HCT116 (cell line): ENCODE measurements at regions not wholly inside any gene's neighbourhood (a gene's known extent, or its start where the extent isn't known, plus 50 kb on each side); places are given as distances from the start of the nearest gene placed in this dataset.

ENCODE experiments used
- ATAC-seq: fragments of 200-7000 bp; cut with Tn5 transposase; 2 replicates; pipeline ENCODE4 v1.9.1; 2020; ENCODE audit warnings: mild to moderate bottlenecking, moderate library complexity
- BruUV-seq: library from RNA; stranded (reverse); fragments of 400-500 nt; replicated peaks from 2 replicates; lab custom pipeline; 2021; lab: Mats Ljungman, UMichigan
- CTCF ChIA-PET: fragments of 300-600 bp; sonication (Branson Sonifier 250); formaldehyde crosslinking; loops from one replicate; lab custom pipeline; 2021; ENCODE audit warnings: antibody characterized with exemption; lab: Charles Lee
- POLR2A ChIA-PET: fragments of 300-600, 350-600 bp; sonication (Branson Sonifier 250); formaldehyde crosslinking; loops from one replicate; lab custom pipeline; 2021; ENCODE audit warnings: antibody characterized with exemption; lab: Charles Lee
- RAD21 ChIA-PET, 2 experiments: fragments of 300-600 bp; sonication (Branson Sonifier 250); formaldehyde crosslinking; loops; one replicate each; lab custom pipeline; 2023; ENCODE audit warnings: low total read pairs in 2 of 2; ENCODE audit not compliant: uncharacterized antibody in 2 of 2, unreplicated experiment in 2 of 2, low non-redundant PET in 1 of 2; lab: Charles Lee
- DNase-seq: peaks from one replicate; pipeline ENCODE4 v3.0.0-alpha.2; 2010; ENCODE audit warnings: low read depth, low spot score
- H2AFZ ChIP-seq: fragments of 200-600 bp; shearing (Covaris generic), sonication (generic); 2 replicates; pipeline ENCODE4 v1.6.1; 2017; ENCODE audit warnings: low read depth, mixed run types, mixed read lengths, antibody characterized with exemption, low read length; ENCODE audit not compliant: poor library complexity, severe bottlenecking
- H3K27ac ChIP-seq: 2 replicates; pipeline ENCODE4 v1.5.1; 2012; ENCODE audit warnings: low read depth, low read length
- H3K27me3 ChIP-seq: fragments of 200-600 bp; sonication (generic); 2 replicates; pipeline ENCODE4 v1.6.1; 2016; ENCODE audit warnings: mixed run types, low read length, mixed read lengths; ENCODE audit not compliant: insufficient read depth
- H3K36me3 ChIP-seq, 2 experiments: fragments of 200-500 bp in 1 of 2; fragments of 200-600 bp in 1 of 2; sonication (Bioruptor generic) in 1 of 2; sonication (generic) in 1 of 2; 2 replicates each; pipeline versions ENCODE4 v1.5.1 to v1.6.1; 2014 to 2016; ENCODE audit warnings: low read length in 2 of 2, inconsistent platforms in 1 of 2, mixed read lengths in 1 of 2, mixed run types in 1 of 2; ENCODE audit not compliant: insufficient read depth in 2 of 2, control insufficient read depth in 1 of 2
- H3K4me1 ChIP-seq, 2 experiments: fragments of 200-600 bp in 1 of 2; sonication (generic) in 1 of 2; 2 replicates each; pipeline versions ENCODE4 v1.5.1 to v1.6.1; 2012 to 2017; ENCODE audit warnings: low read length in 2 of 2, inconsistent platforms in 1 of 2, mild to moderate bottlenecking in 1 of 2, mixed read lengths in 1 of 2, mixed run types in 1 of 2, moderate library complexity in 1 of 2; ENCODE audit not compliant: insufficient read depth in 2 of 2, control insufficient read depth in 1 of 2
- H3K4me2 ChIP-seq: fragments of 200-600 bp; sonication (generic); 2 replicates; pipeline ENCODE4 v1.6.1; 2017; ENCODE audit warnings: mixed run types, low read length, mixed read lengths
- H3K4me3 ChIP-seq, 2 experiments: fragments of 200-600 bp in 1 of 2; sonication (generic) in 1 of 2; replicated peaks in 1 of 2; 2 replicates each; pipeline ENCODE4 v1.5.1; 2011 to 2016; ENCODE audit warnings: low read length in 2 of 2, control low read depth in 1 of 2, low read depth in 1 of 2, mild to moderate bottlenecking in 1 of 2, mixed read lengths in 1 of 2, mixed run types in 1 of 2
- H3K79me2 ChIP-seq: fragments of 200-600 bp; sonication (generic); 2 replicates; pipeline ENCODE4 v1.6.1; 2017; ENCODE audit warnings: mild to moderate bottlenecking, mixed run types, low read length, moderate library complexity, mixed read lengths; ENCODE audit not compliant: insufficient read depth
- H3K9ac ChIP-seq: fragments of 200-600 bp; sonication (generic); 2 replicates; pipeline ENCODE4 v1.6.1; 2016; ENCODE audit warnings: low read length, mixed read lengths
- H3K9me2 ChIP-seq: fragments of 200-600 bp; sonication (generic), shearing (Covaris generic); 2 replicates; pipeline ENCODE4 v1.6.1; 2017; ENCODE audit warnings: mixed run types, mild to moderate bottlenecking, moderate library complexity; ENCODE audit not compliant: insufficient read depth
- H3K9me3 ChIP-seq, 2 experiments: fragments of 200-500 bp in 1 of 2; fragments of 200-600 bp in 1 of 2; sonication (Bioruptor generic) in 1 of 2; sonication (generic) in 1 of 2; 2 replicates each; pipeline ENCODE4 v1.6.1; 2014 to 2017; ENCODE audit warnings: low read length in 2 of 2, mixed read lengths in 2 of 2, inconsistent platforms in 1 of 2, low read depth in 1 of 2, mild to moderate bottlenecking in 1 of 2, mixed run types in 1 of 2, moderate library complexity in 1 of 2; ENCODE audit not compliant: control insufficient read depth in 1 of 2, insufficient read depth in 1 of 2
- H4K20me1 ChIP-seq: fragments of 200-600 bp; sonication (generic), shearing (Covaris generic); 2 replicates; pipeline ENCODE4 v1.6.1; 2017; ENCODE audit warnings: mixed run types, mild to moderate bottlenecking, moderate library complexity; ENCODE audit not compliant: insufficient read depth
- CBX3 ChIP-seq: IDR thresholded peaks from 2 replicates; pipeline ENCODE4 v1.6.1; 2012; ENCODE audit warnings: low read depth
- CEBPB ChIP-seq: IDR thresholded peaks from 2 replicates; pipeline ENCODE4 v1.6.1; 2012; ENCODE audit warnings: low read depth
- EZH2 ChIP-seq: fragments of 200-600 bp; sonication (generic); IDR thresholded peaks from 2 replicates; pipeline ENCODE4 v1.6.1; 2017; ENCODE audit warnings: antibody characterized with exemption, mixed run types
- EZH2phosphoT487 ChIP-seq: fragments of 200-600 bp; IDR thresholded peaks from 2 replicates; pipeline ENCODE4 v1.6.1; 2018; ENCODE audit warnings: antibody characterized with exemption, borderline replicate concordance
- FOSL1 ChIP-seq: IDR thresholded peaks from 2 replicates; pipeline ENCODE4 v1.6.1; 2012; ENCODE audit warnings: low read depth
- JUND ChIP-seq: IDR thresholded peaks from 2 replicates; pipeline ENCODE4 v1.6.1; 2012
- POLR2A ChIP-seq: IDR thresholded peaks from 2 replicates; pipeline ENCODE4 v1.7.0; 2011; ENCODE audit warnings: borderline replicate concordance; ENCODE audit not compliant: insufficient read depth, insufficient read length; ENCODE audit errors: extremely low read depth
- POLR2AphosphoS5 ChIP-seq: IDR thresholded peaks from 2 replicates; pipeline ENCODE4 v1.6.1; 2011; ENCODE audit warnings: mild to moderate bottlenecking, low read depth, low read length, moderate library complexity
- RAD21 ChIP-seq: IDR thresholded peaks from 2 replicates; pipeline ENCODE4 v1.6.1; 2012; ENCODE audit warnings: low read depth, mild to moderate bottlenecking
- SIN3A ChIP-seq: IDR thresholded peaks from 2 replicates; pipeline ENCODE4 v1.6.1; 2012; ENCODE audit warnings: low read depth
- SP1 ChIP-seq: IDR thresholded peaks from 2 replicates; pipeline ENCODE4 v1.6.1; 2012; ENCODE audit warnings: low read depth
- SRF ChIP-seq: IDR thresholded peaks from 2 replicates; pipeline ENCODE4 v1.6.1; 2012; ENCODE audit warnings: low read depth
- TCF7L2 ChIP-seq: IDR thresholded peaks from 2 replicates; pipeline ENCODE4 v1.7.0; 2011; ENCODE audit warnings: borderline replicate concordance, inconsistent platforms; ENCODE audit not compliant: insufficient read depth, insufficient read length; ENCODE audit errors: extremely low read depth
- ZFX ChIP-seq: fragments of 450-650 bp; IDR thresholded peaks from 2 replicates; pipeline ENCODE4 v1.6.1; 2017
- ZNF274 ChIP-seq: fragments of 200-500 bp; sonication (Bioruptor generic); IDR thresholded peaks from 2 replicates; pipeline ENCODE4 v1.6.1; 2014; ENCODE audit warnings: mild to moderate bottlenecking, low read depth, low read length, inconsistent platforms
- intact Hi-C: fragments of 100-400 bp; cut with micrococcal nuclease; formaldehyde crosslinking; loops from 2 replicates; pipeline ENCODE4 v1.10.0; 2022
- TF ChIP-seq, protein P1 (sequence below): IDR thresholded peaks from 2 replicates; pipeline ENCODE4 v1.6.1; 2011; ENCODE audit warnings: mild to moderate bottlenecking, low read length, moderate library complexity; ENCODE audit not compliant: insufficient replicate concordance; ENCODE audit errors: extremely low read depth
- TF ChIP-seq, protein P2 (sequence below): IDR thresholded peaks from 2 replicates; pipeline ENCODE4 v1.6.1; 2012
- TF ChIP-seq, protein P3 (sequence below): IDR thresholded peaks from 2 replicates; pipeline ENCODE4 v1.6.1; 2012; ENCODE audit warnings: low read depth
- TF ChIP-seq, protein P4 (sequence below): IDR thresholded peaks from 2 replicates; pipeline ENCODE4 v1.6.1; 2012
- TF ChIP-seq, protein P5 (sequence below), 3 experiments: fragments of 200-600 bp in 1 of 3; sonication (generic) in 1 of 3; IDR thresholded peaks in 2 of 3; conservative IDR thresholded peaks in 1 of 3; 2 replicates each; pipeline ENCODE4 v1.5.1; 2012 to 2017; ENCODE audit warnings: low read depth in 2 of 3, low read length in 2 of 3, antibody characterized with exemption in 1 of 3, borderline replicate concordance in 1 of 3, control low read depth in 1 of 3, mild to moderate bottlenecking in 1 of 3, mixed read lengths in 1 of 3, mixed run types in 1 of 3, moderate library complexity in 1 of 3; ENCODE audit not compliant: insufficient read depth in 1 of 3

DNA sequence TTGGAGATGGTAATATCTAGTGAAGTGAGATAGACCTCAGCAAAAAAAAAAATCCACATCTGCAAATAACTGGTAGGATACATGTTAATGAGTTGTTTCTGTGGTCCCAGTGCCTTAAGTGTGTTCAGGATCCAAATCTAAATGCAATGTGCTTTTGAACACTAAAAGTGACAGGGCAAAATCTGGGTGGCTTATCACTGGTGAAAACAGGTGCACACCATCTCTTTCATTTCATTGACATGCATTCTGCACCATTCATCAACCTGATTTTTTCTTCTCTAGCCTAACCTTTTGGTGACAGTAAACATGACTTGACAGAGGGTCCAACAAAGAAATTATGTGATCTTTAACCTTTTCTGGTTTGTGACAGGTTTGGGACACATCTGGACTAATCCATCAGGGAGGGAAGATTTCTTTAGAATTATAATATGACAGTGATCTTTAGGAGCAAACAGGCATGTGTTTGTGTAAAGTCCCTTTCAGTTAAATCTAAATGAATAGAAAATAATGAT is 201.6 kb upstream of the NEGR1 start:
- no TSS peak for BruUV-seq
- no peaks in the 10 kb centered on the region for H3K4me1 ChIP-seq
- no peak overlapping the region for H3K9ac ChIP-seq
- ChIA-PET CTCF (no interaction called here), POLR2A (no interaction called here), RAD21 (no interaction called here)
- H3K4me2 ChIP-seq, result no peak overlapping the region
- no peaks in the 10 kb centered on the region for H4K20me1 ChIP-seq
- H2AFZ ChIP-seq, result no peak overlapping the region
- H3K36me3 ChIP-seq, result no peaks in the 10 kb centered on the region
- H3K27ac ChIP-seq, result no peak overlapping the region
- no peaks in the 10 kb centered on the region for H3K9me2 ChIP-seq
- H3K4me3 ChIP-seq, result no peak overlapping the region
- intact Hi-C loops, result no loop called here
- no peaks in the 10 kb centered on the region for H3K27me3 ChIP-seq
- H3K9me3 ChIP-seq, result peaks cover 14 to 20% of the 10 kb centered on the region in 2 experiments; a peak in 2 of 4 replicates
- no peaks in the 10 kb centered on the region for H3K79me2 ChIP-seq
- DNase-seq, result no peak
- no peak for TF ChIP-seq POLR2A
- no peak for TF ChIP-seq SP1
- TF ChIP-seq, protein P1, sequence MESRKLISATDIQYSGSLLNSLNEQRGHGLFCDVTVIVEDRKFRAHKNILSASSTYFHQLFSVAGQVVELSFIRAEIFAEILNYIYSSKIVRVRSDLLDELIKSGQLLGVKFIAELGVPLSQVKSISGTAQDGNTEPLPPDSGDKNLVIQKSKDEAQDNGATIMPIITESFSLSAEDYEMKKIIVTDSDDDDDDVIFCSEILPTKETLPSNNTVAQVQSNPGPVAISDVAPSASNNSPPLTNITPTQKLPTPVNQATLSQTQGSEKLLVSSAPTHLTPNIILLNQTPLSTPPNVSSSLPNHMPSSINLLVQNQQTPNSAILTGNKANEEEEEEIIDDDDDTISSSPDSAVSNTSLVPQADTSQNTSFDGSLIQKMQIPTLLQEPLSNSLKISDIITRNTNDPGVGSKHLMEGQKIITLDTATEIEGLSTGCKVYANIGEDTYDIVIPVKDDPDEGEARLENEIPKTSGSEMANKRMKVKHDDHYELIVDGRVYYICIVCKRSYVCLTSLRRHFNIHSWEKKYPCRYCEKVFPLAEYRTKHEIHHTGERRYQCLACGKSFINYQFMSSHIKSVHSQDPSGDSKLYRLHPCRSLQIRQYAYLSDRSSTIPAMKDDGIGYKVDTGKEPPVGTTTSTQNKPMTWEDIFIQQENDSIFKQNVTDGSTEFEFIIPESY, result no peak
- TF ChIP-seq, protein P2, sequence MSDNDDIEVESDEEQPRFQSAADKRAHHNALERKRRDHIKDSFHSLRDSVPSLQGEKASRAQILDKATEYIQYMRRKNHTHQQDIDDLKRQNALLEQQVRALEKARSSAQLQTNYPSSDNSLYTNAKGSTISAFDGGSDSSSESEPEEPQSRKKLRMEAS, result no peak
- no peak for TF ChIP-seq CEBPB
- no peak for TF ChIP-seq SRF
- TF ChIP-seq TCF7L2, result no peak
- TF ChIP-seq POLR2AphosphoS5, result no peak
- no peak for TF ChIP-seq EZH2
- TF ChIP-seq FOSL1, result no peak
- TF ChIP-seq, protein P3, sequence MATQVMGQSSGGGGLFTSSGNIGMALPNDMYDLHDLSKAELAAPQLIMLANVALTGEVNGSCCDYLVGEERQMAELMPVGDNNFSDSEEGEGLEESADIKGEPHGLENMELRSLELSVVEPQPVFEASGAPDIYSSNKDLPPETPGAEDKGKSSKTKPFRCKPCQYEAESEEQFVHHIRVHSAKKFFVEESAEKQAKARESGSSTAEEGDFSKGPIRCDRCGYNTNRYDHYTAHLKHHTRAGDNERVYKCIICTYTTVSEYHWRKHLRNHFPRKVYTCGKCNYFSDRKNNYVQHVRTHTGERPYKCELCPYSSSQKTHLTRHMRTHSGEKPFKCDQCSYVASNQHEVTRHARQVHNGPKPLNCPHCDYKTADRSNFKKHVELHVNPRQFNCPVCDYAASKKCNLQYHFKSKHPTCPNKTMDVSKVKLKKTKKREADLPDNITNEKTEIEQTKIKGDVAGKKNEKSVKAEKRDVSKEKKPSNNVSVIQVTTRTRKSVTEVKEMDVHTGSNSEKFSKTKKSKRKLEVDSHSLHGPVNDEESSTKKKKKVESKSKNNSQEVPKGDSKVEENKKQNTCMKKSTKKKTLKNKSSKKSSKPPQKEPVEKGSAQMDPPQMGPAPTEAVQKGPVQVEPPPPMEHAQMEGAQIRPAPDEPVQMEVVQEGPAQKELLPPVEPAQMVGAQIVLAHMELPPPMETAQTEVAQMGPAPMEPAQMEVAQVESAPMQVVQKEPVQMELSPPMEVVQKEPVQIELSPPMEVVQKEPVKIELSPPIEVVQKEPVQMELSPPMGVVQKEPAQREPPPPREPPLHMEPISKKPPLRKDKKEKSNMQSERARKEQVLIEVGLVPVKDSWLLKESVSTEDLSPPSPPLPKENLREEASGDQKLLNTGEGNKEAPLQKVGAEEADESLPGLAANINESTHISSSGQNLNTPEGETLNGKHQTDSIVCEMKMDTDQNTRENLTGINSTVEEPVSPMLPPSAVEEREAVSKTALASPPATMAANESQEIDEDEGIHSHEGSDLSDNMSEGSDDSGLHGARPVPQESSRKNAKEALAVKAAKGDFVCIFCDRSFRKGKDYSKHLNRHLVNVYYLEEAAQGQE, result no peak
- TF ChIP-seq, protein P4, sequence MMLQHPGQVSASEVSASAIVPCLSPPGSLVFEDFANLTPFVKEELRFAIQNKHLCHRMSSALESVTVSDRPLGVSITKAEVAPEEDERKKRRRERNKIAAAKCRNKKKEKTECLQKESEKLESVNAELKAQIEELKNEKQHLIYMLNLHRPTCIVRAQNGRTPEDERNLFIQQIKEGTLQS, result no peak
- TF ChIP-seq ZFX, result no peak
- no peak for TF ChIP-seq ZNF274
- TF ChIP-seq RAD21, result no peak
- no peak for TF ChIP-seq CBX3
- no peak for TF ChIP-seq SIN3A
- TF ChIP-seq, protein P5, sequence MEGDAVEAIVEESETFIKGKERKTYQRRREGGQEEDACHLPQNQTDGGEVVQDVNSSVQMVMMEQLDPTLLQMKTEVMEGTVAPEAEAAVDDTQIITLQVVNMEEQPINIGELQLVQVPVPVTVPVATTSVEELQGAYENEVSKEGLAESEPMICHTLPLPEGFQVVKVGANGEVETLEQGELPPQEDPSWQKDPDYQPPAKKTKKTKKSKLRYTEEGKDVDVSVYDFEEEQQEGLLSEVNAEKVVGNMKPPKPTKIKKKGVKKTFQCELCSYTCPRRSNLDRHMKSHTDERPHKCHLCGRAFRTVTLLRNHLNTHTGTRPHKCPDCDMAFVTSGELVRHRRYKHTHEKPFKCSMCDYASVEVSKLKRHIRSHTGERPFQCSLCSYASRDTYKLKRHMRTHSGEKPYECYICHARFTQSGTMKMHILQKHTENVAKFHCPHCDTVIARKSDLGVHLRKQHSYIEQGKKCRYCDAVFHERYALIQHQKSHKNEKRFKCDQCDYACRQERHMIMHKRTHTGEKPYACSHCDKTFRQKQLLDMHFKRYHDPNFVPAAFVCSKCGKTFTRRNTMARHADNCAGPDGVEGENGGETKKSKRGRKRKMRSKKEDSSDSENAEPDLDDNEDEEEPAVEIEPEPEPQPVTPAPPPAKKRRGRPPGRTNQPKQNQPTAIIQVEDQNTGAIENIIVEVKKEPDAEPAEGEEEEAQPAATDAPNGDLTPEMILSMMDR (IDR thresholded peaks at IDR 0.05 in 2 of 3, conservative IDR thresholded peaks at IDR 0.05 in 1 of 3; ENCODE audit: borderline replicate concordance in 1 of 3, insufficient read depth in 1 of 3, low read depth in 2 of 3, low read length in 2 of 3), result no peak
- no peak for TF ChIP-seq JUND
- TF ChIP-seq EZH2phosphoT487, result no peak
- TF ChIP-seq, all 23 proteins: peak for 0
- no peak for ATAC-seq
